Stimulated activated memory B cell treated with anti-CD40 and anti-IgM and Interleukin-4, amounts not matched to agents 10 μg/mL and 1 μg/mL and 100 μg/mL, for 72 hours (primary cell): ENCODE measurements at regions not wholly inside any gene's neighbourhood (a gene's known extent, or its start where the extent isn't known, plus 50 kb on each side); places are given as distances from the start of the nearest gene placed in this dataset.
"Not testable (repeated sequence)": the region's sequence is repeated elsewhere in the genome, so short reads cannot be mapped to it uniquely, and the experiment has no call there.

ENCODE experiments used
- ATAC-seq: fragments of 150-1000 bp; cut with Tn5 transposase; 2 replicates; pipeline ENCODE4 v1.10.0; 2021
- H3K27ac Mint-ChIP-seq: one replicate; pipeline ENCODE4 v1.8.0; 2022; ENCODE audit warnings: mild to moderate bottlenecking, mixed read lengths
- H3K27me3 Mint-ChIP-seq: one replicate; pipeline ENCODE4 v1.8.0; 2022; ENCODE audit warnings: mixed read lengths
- H3K36me3 Mint-ChIP-seq: one replicate; pipeline ENCODE4 v1.8.0; 2022; ENCODE audit warnings: mixed read lengths
- H3K4me1 Mint-ChIP-seq: one replicate; pipeline ENCODE4 v1.8.0; 2022; ENCODE audit warnings: mixed read lengths
- H3K4me3 Mint-ChIP-seq: one replicate; pipeline ENCODE4 v1.8.0; 2022; ENCODE audit warnings: mild to moderate bottlenecking, moderate library complexity, mixed read lengths
- H3K9me3 Mint-ChIP-seq: one replicate; pipeline ENCODE4 v1.8.0; 2022; ENCODE audit warnings: mixed read lengths

DNA sequence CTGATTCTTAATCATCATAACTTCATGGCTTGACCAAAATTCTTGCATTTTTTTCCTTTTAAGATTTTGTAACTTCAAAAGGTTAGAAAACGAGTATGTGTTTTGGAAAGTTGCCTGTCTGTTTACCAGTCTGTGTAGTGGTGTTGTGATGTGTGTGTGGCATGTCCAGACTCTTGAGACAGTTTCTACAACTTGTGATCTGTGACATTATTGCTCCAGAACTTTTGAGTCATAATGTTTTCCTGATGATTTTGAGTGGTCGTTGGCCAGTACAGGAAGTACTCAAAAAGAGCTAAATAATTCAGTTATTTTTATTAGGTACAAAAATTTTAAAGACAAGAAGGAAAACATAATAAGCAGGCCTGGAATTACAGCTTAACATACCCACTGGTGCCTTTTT, 229.0 kb upstream of the C2CD4B start:
- Mint-ChIP-seq H3K4me1 (peaks cover 21% of the 10 kb centered on the region), H3K27ac (no peak overlapping the region), H3K27me3 (peaks cover 29% of the 10 kb centered on the region), H3K9me3 (peaks cover 5% of the 10 kb centered on the region), H3K36me3 (no peaks in the 10 kb centered on the region), H3K4me3 (no peak overlapping the region)
- no peak for ATAC-seq

DNA sequence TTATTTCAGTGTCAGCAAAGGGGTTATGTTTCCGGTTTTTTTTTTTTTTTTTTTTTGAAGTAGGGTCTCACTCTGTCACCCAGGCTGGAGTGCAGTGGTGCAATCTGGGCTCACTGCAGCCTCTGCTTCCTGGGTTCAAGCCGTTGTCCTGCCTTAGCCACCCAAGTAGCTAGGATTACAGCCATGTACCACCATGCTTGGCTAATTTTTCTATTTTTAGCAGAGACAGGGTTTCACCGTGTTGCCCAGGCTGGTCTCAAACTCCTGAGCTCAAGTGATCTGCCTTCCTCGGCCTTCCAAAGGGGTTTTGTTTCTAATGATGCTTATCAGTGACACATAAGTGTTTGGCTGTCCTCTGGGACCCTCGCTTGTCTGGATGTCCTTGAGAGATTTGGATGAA, 235.7 kb upstream of the C2CD4B start:
- Mint-ChIP-seq H3K4me1 (no peaks in the 10 kb centered on the region), H3K27ac (no peak overlapping the region), H3K27me3 (peaks cover 29% of the 10 kb centered on the region), H3K9me3 (peaks cover 9% of the 10 kb centered on the region), H3K36me3 (no peaks in the 10 kb centered on the region), H3K4me3 (no peak overlapping the region)
- ATAC-seq, result no peak

DNA sequence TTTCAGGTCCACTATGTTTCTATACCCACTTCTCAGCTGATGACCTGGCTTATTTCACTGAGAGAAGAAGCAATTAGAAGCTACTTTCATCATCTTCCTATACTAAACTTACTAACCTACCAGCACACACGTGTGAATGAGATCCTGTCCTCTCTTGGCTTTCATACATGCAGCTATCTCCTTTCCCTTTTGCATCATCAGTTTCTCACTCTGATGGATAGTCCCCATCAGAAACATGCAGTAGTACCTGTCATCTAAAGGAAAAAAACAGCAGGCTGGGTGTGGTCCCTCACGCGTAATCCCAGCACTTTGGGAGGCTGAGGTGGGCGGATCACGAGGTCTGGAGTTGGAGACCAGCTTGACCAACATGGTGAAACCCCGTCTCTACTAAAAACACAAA, 237.6 kb upstream of the C2CD4B start:
- Mint-ChIP-seq H3K4me1 (no peaks in the 10 kb centered on the region), H3K36me3 (no peaks in the 10 kb centered on the region), H3K27me3 (peaks cover 30% of the 10 kb centered on the region), H3K27ac (no peak overlapping the region), H3K4me3 (no peak overlapping the region), H3K9me3 (peaks cover 9% of the 10 kb centered on the region)
- no peak for ATAC-seq

DNA sequence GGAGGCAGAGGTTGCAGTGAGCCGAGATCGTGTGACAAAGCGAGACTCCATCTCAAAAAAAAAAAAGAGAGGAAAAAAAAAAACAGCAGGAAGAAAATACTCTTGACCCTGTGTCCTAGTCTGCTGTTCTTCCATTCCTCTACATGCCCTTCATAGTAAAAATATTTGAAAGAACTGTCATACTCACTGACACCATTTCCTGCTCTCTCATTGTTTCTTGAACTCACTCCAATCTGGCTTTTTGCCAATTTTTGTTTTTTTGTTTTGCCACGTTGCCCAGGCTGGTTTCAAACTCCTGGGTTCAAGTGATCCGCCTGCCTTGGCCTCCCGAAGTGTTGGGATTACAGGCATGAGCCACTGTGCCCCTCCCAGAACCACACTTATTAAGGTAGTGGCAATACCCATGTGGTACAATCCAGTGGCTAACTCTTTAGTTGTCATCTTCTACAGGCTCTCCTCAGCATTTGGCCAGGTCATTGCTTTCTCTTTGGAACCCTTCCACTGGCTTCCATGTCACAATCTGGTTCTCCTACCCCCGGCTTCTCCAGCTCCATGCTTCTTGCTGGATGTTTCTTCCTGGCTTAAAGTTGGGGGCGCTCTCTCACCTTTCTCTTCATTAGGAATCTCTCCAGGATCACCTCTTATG, 238.2 kb upstream of the C2CD4B start:
- no peak for ATAC-seq
- peaks cover 7% of the 10 kb centered on the region for H3K9me3 Mint-ChIP-seq
- no peak overlapping the region for H3K27ac Mint-ChIP-seq
- no peaks in the 10 kb centered on the region for H3K36me3 Mint-ChIP-seq
- no peak overlapping the region for H3K4me3 Mint-ChIP-seq
- no peaks in the 10 kb centered on the region for H3K4me1 Mint-ChIP-seq
- H3K27me3 Mint-ChIP-seq, result peaks cover 30% of the 10 kb centered on the region

DNA sequence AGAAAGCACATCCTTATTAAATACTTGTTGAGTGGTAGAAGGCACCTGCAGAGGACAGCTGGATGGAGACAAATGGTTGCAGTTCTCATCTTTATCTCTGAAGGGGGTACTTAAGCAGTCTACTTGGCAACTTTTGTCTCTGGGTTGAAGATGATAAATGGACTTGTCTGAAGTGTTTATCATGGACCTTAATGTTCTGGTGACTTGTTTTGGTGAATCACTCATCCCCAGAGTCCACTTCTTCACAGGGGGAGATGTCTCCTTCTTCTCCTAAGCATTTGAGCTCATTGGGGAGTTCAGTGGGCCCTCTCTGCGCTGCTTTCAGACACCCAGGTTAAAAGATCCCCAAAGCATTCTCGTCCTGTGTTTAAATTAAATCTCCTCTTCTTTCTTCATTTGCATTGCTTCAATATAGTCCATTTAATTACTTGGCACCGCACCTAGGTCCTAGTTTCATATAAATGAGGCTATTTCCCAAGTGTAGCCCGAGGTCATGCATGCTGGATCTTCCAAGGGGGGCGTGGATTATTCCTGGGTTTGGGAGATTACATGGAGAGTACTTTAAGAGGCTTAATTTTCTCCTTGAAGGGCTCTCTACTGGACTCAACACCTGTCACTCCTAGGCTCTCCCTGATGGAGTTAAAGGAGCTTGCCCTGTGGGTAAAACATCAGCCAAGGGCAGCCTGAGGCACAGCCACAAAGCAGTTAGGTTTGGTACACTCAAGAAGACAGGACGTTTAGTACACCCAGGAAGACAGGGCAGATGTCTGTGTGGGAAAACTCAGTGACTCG, 239.3 kb upstream of the C2CD4B start:
- H3K36me3 Mint-ChIP-seq, result no peaks in the 10 kb centered on the region
- no peak overlapping the region for H3K4me3 Mint-ChIP-seq
- H3K27ac Mint-ChIP-seq, result no peak overlapping the region
- no peak for ATAC-seq
- H3K27me3 Mint-ChIP-seq, result peaks cover 30% of the 10 kb centered on the region
- H3K9me3 Mint-ChIP-seq, result peaks cover 3% of the 10 kb centered on the region
- H3K4me1 Mint-ChIP-seq, result no peaks in the 10 kb centered on the region

DNA sequence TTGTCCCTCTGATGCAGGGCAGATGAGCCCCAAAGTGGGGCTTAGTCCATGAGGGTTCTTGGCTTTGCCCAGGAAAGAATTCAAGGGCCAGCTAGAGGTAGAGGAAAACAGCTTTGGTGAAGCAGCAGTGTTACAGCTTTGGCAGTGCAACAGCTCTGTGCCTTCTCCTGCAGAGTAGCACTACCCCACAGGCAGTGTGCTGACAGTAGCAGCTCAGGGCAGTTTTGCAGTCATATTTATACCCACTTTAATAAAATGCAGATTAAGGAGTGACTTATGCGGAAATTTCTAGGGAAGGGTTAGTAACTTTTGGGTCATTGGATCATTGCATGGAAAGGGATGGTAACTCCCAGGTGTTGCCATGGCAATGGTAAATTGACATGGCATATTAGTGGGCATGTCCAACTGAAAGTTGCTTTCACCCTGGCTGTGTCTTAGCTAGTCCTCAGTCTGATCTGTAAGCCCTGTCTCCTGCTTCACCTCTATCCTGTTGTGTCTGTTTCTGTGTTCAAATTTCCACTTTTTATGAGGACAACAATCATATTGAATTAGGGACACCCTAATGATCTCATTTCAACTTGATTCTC, 241.3 kb upstream of the C2CD4B start:
- peaks cover 31% of the 10 kb centered on the region for H3K27me3 Mint-ChIP-seq
- ATAC-seq, result no peak

DNA sequence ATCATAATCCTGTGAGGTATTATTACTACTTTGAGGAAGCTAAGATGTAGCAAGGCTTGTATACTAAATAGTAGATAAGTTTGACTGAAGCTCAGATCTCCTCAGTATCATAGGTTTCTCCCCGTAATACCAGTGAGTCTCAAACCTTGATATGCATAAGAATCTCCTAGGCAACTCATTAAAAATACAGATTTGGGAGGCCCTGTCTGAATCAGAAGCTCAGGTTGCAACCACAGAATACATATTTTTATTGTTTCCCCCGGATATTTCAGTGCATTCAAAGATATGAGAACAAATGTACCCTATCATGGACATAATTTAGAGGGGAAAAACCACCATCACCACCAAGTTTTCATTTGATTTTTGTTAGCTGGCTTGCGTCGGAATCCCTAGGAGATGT, 242.1 kb upstream of the C2CD4B start:
- Mint-ChIP-seq H3K4me1 (no peaks in the 10 kb centered on the region), H3K27ac (no peak overlapping the region), H3K36me3 (no peaks in the 10 kb centered on the region), H3K4me3 (no peak overlapping the region), H3K9me3 (no peaks in the 10 kb centered on the region), H3K27me3 (peaks cover 39% of the 10 kb centered on the region)
- ATAC-seq, result no peak

More for the DNA sequence above, 241.3 kb upstream of the C2CD4B start:
- no peaks in the 10 kb centered on the region for H3K36me3 Mint-ChIP-seq
- H3K27ac Mint-ChIP-seq, result no peak overlapping the region
- H3K9me3 Mint-ChIP-seq, result no peaks in the 10 kb centered on the region
- H3K4me3 Mint-ChIP-seq, result no peak overlapping the region
- H3K4me1 Mint-ChIP-seq, result no peaks in the 10 kb centered on the region

DNA sequence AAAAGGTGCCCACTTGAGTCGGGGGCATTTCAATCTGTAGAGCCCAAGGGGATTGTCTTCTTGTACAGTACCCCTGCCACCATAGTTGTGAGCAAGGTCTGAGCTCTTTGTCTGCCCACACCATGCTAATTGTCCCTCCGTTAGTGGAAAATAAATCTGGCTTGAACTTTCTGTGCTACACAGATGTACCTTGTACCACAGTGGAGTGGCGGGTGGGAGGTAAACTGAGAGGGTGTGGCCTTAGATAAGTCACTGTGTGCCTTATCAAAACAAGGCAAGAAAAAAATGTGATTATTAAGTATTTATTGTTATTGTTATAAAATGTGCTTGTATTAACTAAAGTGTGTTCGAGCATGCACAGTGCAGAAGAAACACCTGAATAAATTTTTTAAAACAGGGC, 242.9 kb upstream of the C2CD4B start:
- Mint-ChIP-seq H3K27ac (no peak overlapping the region), H3K27me3 (peaks cover 46% of the 10 kb centered on the region), H3K4me1 (no peaks in the 10 kb centered on the region), H3K4me3 (no peak overlapping the region), H3K9me3 (no peaks in the 10 kb centered on the region), H3K36me3 (no peaks in the 10 kb centered on the region)
- no peak for ATAC-seq

DNA sequence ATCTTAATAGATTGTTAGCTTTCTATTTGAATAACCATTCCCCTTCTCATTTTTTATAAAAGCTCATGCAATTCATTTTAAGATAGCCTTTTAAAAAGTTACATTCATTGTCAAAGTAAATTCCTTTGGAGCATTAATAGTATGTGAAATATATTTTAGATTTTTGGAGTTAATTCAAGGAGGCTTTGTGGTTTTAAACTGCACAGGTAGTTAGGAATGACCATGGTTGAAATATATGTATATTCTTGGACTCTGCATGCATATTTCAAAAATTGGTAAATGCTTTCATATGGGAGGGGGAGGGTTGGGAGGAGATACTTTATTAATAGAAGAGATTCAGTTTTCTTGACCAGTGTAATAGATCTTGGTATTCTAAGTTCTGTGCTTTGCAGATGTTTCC, 244.4 kb upstream of the C2CD4B start:
- no peak for ATAC-seq
- Mint-ChIP-seq H3K27me3 (peaks cover 34% of the 10 kb centered on the region), H3K4me1 (no peaks in the 10 kb centered on the region), H3K36me3 (no peaks in the 10 kb centered on the region), H3K27ac (no peak overlapping the region), H3K9me3 (no peaks in the 10 kb centered on the region), H3K4me3 (no peak overlapping the region)

DNA sequence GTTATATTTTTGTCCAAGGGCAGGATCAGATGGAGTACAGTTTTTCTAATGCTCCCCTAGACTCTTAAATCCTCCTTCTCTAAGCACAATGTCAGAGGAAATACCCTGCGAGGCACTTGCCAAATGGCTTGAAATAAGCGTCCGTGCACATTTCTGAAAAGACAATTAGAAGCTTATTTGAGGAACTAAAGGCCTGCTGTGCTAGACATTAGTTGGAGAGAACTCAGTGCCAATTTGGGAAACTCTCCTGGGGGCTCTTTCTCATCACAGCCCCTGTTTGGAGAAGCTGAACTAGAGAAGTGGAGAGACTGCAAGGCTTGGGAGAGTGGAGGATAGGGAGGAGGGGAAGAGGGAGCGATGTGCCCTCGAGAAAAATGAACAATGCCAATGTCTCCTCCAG, 247.6 kb upstream of the C2CD4B start:
- no peaks in the 10 kb centered on the region for H3K4me1 Mint-ChIP-seq

DNA sequence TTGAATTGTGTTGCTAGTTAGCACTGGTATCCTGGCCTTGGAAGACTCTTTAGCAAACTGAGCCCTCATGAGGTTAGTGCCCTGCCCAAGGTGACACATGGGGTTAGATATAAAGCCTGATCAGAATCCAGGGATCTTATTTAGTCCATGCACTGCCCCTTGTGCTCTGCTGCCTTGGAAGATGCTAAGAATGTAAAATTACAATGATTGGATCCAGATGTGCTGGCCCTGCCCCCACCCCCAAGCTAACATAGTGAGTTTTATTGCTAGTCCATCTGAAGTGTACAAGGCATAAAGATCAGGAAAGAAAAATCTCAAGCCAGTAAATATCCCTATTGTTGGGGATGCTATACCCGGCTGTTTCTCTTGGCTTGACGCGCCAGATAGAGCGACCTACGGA, 248.1 kb upstream of the C2CD4B start:
- H3K4me1 Mint-ChIP-seq, result no peaks in the 10 kb centered on the region
- no peak for ATAC-seq
- H3K9me3 Mint-ChIP-seq, result no peaks in the 10 kb centered on the region
- no peaks in the 10 kb centered on the region for H3K36me3 Mint-ChIP-seq
- peaks cover 31% of the 10 kb centered on the region for H3K27me3 Mint-ChIP-seq
- H3K27ac Mint-ChIP-seq, result no peak overlapping the region
- H3K4me3 Mint-ChIP-seq, result no peak overlapping the region

More for the DNA sequence above, 247.6 kb upstream of the C2CD4B start:
- Mint-ChIP-seq H3K27ac (no peak overlapping the region), H3K27me3 (peaks cover 29% of the 10 kb centered on the region), H3K4me3 (no peak overlapping the region), H3K36me3 (no peaks in the 10 kb centered on the region), H3K9me3 (no peaks in the 10 kb centered on the region)
- no peak for ATAC-seq

DNA sequence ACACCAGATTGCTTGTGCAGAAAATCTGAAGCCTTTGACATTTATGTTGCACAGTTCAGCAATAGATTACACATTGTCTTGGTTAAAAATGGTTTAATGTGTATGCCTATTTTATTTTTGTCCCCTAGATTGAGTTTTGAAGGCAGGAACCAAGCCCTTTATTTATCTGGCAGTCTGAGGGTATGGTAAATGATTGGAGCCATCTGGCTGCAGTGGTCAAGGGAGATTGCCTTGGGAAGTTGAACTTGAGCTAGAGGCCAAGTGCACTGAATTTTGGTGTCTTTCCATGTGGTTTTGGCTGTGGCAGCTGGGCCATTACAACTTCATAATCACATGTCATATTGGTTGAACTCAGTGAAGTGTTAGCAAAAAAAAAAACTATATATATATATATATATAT, 248.7 kb upstream of the C2CD4B start:
- H3K4me3 Mint-ChIP-seq, result no peak overlapping the region
- no peaks in the 10 kb centered on the region for H3K36me3 Mint-ChIP-seq
- ATAC-seq, result no peak
- no peak overlapping the region for H3K27ac Mint-ChIP-seq
- no peaks in the 10 kb centered on the region for H3K4me1 Mint-ChIP-seq
- H3K9me3 Mint-ChIP-seq, result no peaks in the 10 kb centered on the region
- peaks cover 31% of the 10 kb centered on the region for H3K27me3 Mint-ChIP-seq

DNA sequence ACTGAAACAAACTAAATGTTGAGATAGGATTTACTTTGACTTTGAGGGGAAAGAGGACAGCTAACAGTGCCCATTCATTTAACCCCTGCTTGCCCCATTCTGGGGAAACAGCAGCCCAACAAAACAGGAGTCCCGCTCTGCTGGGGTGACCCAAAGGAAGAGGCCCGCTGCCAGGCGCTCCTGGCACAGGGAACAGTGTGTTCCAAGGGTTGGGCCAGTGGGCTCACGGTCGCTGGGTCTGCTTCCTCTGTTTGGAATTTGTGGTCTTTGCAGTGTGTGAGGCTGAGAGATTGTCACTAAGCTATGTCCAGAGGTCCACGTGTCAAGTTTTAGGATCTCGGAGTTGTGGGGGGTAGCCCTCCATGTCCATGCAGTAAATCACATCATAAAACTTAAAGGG, 250.4 kb upstream of the C2CD4B start:
- H3K4me1 Mint-ChIP-seq, result no peaks in the 10 kb centered on the region
- H3K4me3 Mint-ChIP-seq, result no peak overlapping the region
- H3K27ac Mint-ChIP-seq, result no peak overlapping the region
- H3K9me3 Mint-ChIP-seq, result no peaks in the 10 kb centered on the region
- no peak for ATAC-seq
- peaks cover 31% of the 10 kb centered on the region for H3K27me3 Mint-ChIP-seq
- H3K36me3 Mint-ChIP-seq, result no peaks in the 10 kb centered on the region

DNA sequence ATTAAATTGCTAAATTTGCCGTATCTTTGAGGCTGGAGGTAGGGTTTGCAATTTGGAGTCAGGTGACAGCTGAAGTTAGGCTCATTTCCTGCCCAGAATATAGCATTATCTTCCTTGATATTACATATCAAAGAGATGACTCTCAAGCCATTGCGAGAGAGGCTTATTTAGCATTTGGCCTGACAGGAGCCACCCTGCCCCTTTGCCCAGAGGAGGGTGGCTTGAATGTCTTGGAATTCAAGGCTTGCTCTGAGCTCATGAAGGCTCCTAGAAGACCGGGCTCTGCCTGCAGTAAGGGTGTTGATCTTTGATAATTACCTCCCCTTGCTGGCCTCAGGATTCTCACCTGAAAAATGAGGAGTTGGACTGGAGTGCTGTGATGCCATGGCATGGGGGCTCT, 251.4 kb upstream of the C2CD4B start:
- peaks cover 29% of the 10 kb centered on the region for H3K27me3 Mint-ChIP-seq
- H3K27ac Mint-ChIP-seq, result no peak overlapping the region
- no peaks in the 10 kb centered on the region for H3K9me3 Mint-ChIP-seq
- no peak for ATAC-seq
- H3K4me3 Mint-ChIP-seq, result no peak overlapping the region
- no peaks in the 10 kb centered on the region for H3K36me3 Mint-ChIP-seq
- H3K4me1 Mint-ChIP-seq, result no peaks in the 10 kb centered on the region

DNA sequence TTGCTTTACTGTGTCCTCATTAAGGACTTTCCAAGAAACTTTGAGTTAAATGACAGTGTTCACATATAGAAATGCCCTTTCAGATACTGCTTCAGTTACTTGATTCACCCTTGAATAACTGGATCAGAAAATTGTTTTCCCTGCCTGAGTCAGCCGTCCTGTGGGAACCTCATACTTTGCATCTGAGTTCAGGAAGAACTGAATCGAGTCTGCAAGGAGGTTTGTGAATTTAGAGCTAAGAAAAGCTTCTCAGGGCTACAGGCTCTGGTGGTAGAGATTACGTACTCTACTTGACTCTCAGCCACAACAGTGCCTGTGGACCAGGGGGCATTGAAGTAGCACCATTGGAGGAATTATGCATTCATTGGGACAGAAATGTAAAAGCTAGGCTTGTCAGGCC, 252.4 kb upstream of the C2CD4B start:
- Mint-ChIP-seq H3K27ac (no peak overlapping the region), H3K27me3 (peaks cover 20% of the 10 kb centered on the region), H3K4me1 (no peaks in the 10 kb centered on the region), H3K9me3 (no peaks in the 10 kb centered on the region), H3K4me3 (no peak overlapping the region), H3K36me3 (no peaks in the 10 kb centered on the region)
- no peak for ATAC-seq

DNA sequence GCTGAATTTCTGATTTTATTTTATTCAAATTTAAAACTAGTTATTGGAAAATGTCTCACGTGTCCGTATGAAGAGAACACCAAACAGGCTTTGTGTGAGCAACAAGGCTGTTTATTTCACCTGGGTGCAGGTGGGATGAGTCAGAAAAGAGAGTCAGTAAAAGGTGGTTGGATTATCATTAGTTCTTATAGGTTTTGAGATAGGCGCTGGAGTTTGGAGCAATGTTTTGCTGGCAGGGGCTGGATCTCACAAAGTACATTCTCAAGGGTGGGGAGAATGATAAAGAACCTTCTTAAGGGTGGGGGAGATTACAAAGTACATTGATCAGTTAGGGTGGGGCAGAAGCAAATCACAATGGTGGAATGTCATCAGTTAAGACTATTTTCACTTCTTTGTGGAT, 253.4 kb upstream of the C2CD4B start:
- not testable (repeated sequence) for H3K4me1 Mint-ChIP-seq, H3K36me3 Mint-ChIP-seq, H3K27ac Mint-ChIP-seq, H3K9me3 Mint-ChIP-seq, H3K4me3 Mint-ChIP-seq, ATAC-seq
- peaks cover 12% of the 10 kb centered on the region for H3K27me3 Mint-ChIP-seq
